ENCODE measurements at regions not wholly inside any gene's neighbourhood (a gene's known extent, or its start where the extent isn't known, plus 50 kb on each side); places are given as distances from the start of the nearest gene placed in this dataset.

- Histone ChIP-seq H3K27me3 (replicated peaks) (no peaks in the 10 kb centered on the region), H3K36me3 (replicated peaks) (no peaks in the 10 kb centered on the region), H3K27ac (no peak overlapping the region), H3K4me3 (ENCODE audit: low read depth, low read length) (no peak overlapping the region)
- DNase-seq, result no peak
- TF ChIP-seq CTCF (IDR thresholded peaks at IDR 0.05; ENCODE audit: low read depth, low read length, missing control alignments), result no peak
- in situ Hi-C loops (cut with HindIII; ENCODE audit: low pct_ligation_motif_present, low sequenced_read_pairs), result no loop called here
These were observed 83.4 kb downstream of the MATN1 start for GRCh38 chr1:30639881-30640452.

GRCh38 chr1:30638811-30639210 lies 84.6 kb downstream of the MATN1 start:
- DNase-seq, result no peak
- Histone ChIP-seq H3K36me3 (replicated peaks) (no peaks in the 10 kb centered on the region), H3K27ac (no peak overlapping the region), H3K27me3 (replicated peaks) (no peaks in the 10 kb centered on the region), H3K4me3 (ENCODE audit: low read depth, low read length) (no peak overlapping the region)
- in situ Hi-C loops (cut with HindIII; ENCODE audit: low pct_ligation_motif_present, low sequenced_read_pairs), result no loop called here
- no peak for TF ChIP-seq CTCF (IDR thresholded peaks at IDR 0.05; ENCODE audit: low read depth, low read length, missing control alignments)

GRCh38 chr1:30638086-30638485 lies 85.3 kb downstream of the MATN1 start:
- H3K27me3 ChIP-seq (replicated peaks), result no peaks in the 10 kb centered on the region
- no peak for TF ChIP-seq CTCF (IDR thresholded peaks at IDR 0.05; ENCODE audit: low read depth, low read length, missing control alignments)
- DNase-seq, result no peak
- no peak overlapping the region for H3K4me3 ChIP-seq (ENCODE audit: low read depth, low read length)
- no peak overlapping the region for H3K27ac ChIP-seq
- in situ Hi-C loops (cut with HindIII; ENCODE audit: low pct_ligation_motif_present, low sequenced_read_pairs), result no loop called here
- H3K36me3 ChIP-seq (replicated peaks), result no peaks in the 10 kb centered on the region

- in situ Hi-C loops (cut with HindIII; ENCODE audit: low pct_ligation_motif_present, low sequenced_read_pairs), result no loop called here
- no peaks in the 10 kb centered on the region for H3K36me3 ChIP-seq (replicated peaks)
- H3K27ac ChIP-seq, result no peak overlapping the region
- H3K27me3 ChIP-seq (replicated peaks), result no peaks in the 10 kb centered on the region
- H3K4me3 ChIP-seq (ENCODE audit: low read depth, low read length), result no peak overlapping the region
- TF ChIP-seq CTCF (IDR thresholded peaks at IDR 0.05; ENCODE audit: low read depth, low read length, missing control alignments), result no peak
- no peak for DNase-seq
These were observed 86.0 kb downstream of the MATN1 start for GRCh38 chr1:30637183-30637980.

- no peaks in the 10 kb centered on the region for H3K36me3 ChIP-seq (replicated peaks)
- H3K27me3 ChIP-seq (replicated peaks), result no peaks in the 10 kb centered on the region
- H3K4me3 ChIP-seq (ENCODE audit: low read depth, low read length), result no peak overlapping the region
- no peak for DNase-seq
- no peak overlapping the region for H3K27ac ChIP-seq
- in situ Hi-C loops (cut with HindIII; ENCODE audit: low pct_ligation_motif_present, low sequenced_read_pairs), result no loop called here
- no peak for TF ChIP-seq CTCF (IDR thresholded peaks at IDR 0.05; ENCODE audit: low read depth, low read length, missing control alignments)
These were observed 86.8 kb downstream of the MATN1 start for GRCh38 chr1:30636621-30637020.
